ENCODE measurements at regions not wholly inside any gene's neighbourhood (a gene's known extent, or its start where the extent isn't known, plus 50 kb on each side); places are given as distances from the start of the nearest gene placed in this dataset.

DNA sequence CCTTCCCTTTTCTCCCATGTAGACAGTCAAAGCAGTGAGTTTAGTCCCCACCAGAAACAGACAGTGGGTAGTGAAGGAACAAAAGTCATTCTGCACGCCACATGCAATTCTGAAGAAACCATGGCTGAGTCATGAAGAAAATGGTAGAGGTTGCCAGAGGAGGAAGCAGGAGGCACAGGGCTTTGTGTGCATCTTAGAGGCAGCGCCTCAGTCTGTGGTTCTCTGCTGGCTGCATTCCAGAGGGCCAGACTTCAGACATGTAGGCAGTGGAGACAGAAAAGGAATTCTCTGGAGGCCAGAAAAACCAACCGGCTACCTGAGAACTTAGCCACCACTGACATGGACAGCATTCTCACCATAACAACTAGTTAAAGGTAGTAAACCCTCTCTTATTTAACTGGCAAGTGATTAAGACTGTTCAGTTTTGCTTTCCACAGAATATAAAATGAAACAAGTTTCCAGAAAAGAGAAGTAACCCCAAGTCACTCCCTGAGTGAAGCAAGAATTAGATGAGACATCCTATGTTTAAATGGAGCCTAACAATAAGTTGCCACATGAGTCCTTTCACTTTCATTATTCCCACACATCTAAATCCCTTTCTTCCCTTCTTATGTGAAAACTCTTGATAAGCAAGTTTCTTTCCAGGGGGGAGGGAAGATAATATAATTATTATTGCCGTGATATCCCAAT, 556.1 kb downstream of the SOX6 start:
- Histone ChIP-seq H3K27ac (ENCODE audit: low read depth in 2 of 2, low read length in 2 of 2) (no peak overlapping the region), H3K9ac (ENCODE audit: low read length in 3 of 3) (no peak overlapping the region), H3K4me3 (ENCODE audit: low read length in 3 of 3) (no peak overlapping the region), H3K9me3 (ENCODE audit: control insufficient read depth in 2 of 3, insufficient read depth in 1 of 3, low read length in 3 of 3) (no peaks in the 10 kb centered on the region), H3K4me1 (ENCODE audit: control insufficient read depth in 2 of 3, insufficient read depth in 2 of 3, low read depth in 1 of 3, low read length in 3 of 3) (no peaks in the 10 kb centered on the region), H3K36me3 (ENCODE audit: control insufficient read depth in 2 of 3, insufficient read depth in 3 of 3, low read length in 3 of 3) (no peaks in the 10 kb centered on the region), H3K27me3 (ENCODE audit: control insufficient read depth, insufficient read depth, low read length) (no peaks in the 10 kb centered on the region)
- TF ChIP-seq, protein P1, sequence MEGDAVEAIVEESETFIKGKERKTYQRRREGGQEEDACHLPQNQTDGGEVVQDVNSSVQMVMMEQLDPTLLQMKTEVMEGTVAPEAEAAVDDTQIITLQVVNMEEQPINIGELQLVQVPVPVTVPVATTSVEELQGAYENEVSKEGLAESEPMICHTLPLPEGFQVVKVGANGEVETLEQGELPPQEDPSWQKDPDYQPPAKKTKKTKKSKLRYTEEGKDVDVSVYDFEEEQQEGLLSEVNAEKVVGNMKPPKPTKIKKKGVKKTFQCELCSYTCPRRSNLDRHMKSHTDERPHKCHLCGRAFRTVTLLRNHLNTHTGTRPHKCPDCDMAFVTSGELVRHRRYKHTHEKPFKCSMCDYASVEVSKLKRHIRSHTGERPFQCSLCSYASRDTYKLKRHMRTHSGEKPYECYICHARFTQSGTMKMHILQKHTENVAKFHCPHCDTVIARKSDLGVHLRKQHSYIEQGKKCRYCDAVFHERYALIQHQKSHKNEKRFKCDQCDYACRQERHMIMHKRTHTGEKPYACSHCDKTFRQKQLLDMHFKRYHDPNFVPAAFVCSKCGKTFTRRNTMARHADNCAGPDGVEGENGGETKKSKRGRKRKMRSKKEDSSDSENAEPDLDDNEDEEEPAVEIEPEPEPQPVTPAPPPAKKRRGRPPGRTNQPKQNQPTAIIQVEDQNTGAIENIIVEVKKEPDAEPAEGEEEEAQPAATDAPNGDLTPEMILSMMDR (IDR thresholded peaks at IDR 0.05; ENCODE audit: borderline replicate concordance, extremely low read depth, insufficient read depth) = no peak
- no peak for DNase-seq
- FAIRE-seq = no peak
- intact Hi-C loops (cut with DNase I) = no loop called here

DNA sequence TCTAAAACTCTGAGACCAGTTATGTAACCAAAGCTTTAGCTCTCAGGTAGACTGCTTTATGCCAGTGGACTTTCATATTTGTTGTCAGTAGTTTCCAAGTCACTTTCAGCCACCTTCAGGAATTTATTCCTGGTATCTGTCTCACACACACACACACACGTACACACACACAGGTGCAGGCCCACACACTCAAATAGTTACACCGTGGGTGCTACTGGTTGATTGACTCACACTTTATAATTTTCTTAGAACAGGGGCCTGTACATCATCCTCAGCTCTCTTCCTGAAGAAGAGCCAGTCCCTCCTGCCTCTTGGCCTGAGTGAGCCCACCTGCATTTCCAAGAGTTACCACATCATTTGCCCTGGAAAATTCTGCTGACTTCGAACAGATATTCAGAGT, 555.2 kb downstream of the SOX6 start:
- intact Hi-C loops (cut with DNase I) = no loop called here
- no peak overlapping the region for H3K27ac ChIP-seq (ENCODE audit: low read depth in 2 of 2, low read length in 2 of 2)

DNA sequence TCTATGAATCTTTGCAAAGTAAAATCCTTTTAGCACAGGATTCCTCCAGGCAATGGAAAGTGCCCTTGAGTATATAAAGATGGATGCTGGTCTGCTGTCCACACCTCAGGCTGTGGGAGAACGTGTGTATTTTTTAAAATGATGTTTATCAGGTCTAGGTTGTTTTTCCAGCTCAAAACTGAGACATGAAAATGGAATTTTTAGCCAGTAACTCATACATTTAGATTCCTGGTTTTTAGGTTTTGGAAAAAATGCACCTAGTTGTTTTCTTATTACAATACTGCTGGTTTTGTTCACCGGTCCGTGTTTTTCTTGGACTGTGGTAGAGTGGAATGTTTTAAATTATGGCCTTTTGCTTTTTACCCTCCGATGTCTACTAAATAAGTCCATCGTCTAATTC, 554.7 kb downstream of the SOX6 start:
- H3K27ac ChIP-seq (ENCODE audit: low read depth in 2 of 2, low read length in 2 of 2) = no peak overlapping the region
- H3K4me1 ChIP-seq (ENCODE audit: control insufficient read depth in 2 of 3, insufficient read depth in 2 of 3, low read depth in 1 of 3, low read length in 3 of 3) = no peaks in the 10 kb centered on the region
- no peak for FAIRE-seq
- H3K4me3 ChIP-seq (ENCODE audit: low read length in 3 of 3) = no peak overlapping the region
- TF ChIP-seq, protein P1 (IDR thresholded peaks at IDR 0.05; ENCODE audit: borderline replicate concordance, extremely low read depth, insufficient read depth) = no peak
- intact Hi-C loops (cut with DNase I) = no loop called here
- H3K36me3 ChIP-seq (ENCODE audit: control insufficient read depth in 2 of 3, insufficient read depth in 3 of 3, low read length in 3 of 3) = no peaks in the 10 kb centered on the region
- H3K27me3 ChIP-seq (ENCODE audit: control insufficient read depth, insufficient read depth, low read length) = no peaks in the 10 kb centered on the region
- no peaks in the 10 kb centered on the region for H3K9me3 ChIP-seq (ENCODE audit: control insufficient read depth in 2 of 3, insufficient read depth in 1 of 3, low read length in 3 of 3)
- H3K9ac ChIP-seq (ENCODE audit: low read length in 3 of 3) = no peak overlapping the region
- DNase-seq = no peak

More for the DNA sequence above, 555.2 kb downstream of the SOX6 start:
- Histone ChIP-seq H3K9me3 (ENCODE audit: control insufficient read depth in 2 of 3, insufficient read depth in 1 of 3, low read length in 3 of 3) (no peaks in the 10 kb centered on the region), H3K36me3 (ENCODE audit: control insufficient read depth in 2 of 3, insufficient read depth in 3 of 3, low read length in 3 of 3) (no peaks in the 10 kb centered on the region), H3K27me3 (ENCODE audit: control insufficient read depth, insufficient read depth, low read length) (no peaks in the 10 kb centered on the region), H3K4me3 (ENCODE audit: low read length in 3 of 3) (no peak overlapping the region), H3K4me1 (ENCODE audit: control insufficient read depth in 2 of 3, insufficient read depth in 2 of 3, low read depth in 1 of 3, low read length in 3 of 3) (no peaks in the 10 kb centered on the region), H3K9ac (ENCODE audit: low read length in 3 of 3) (no peak overlapping the region)
- DNase-seq (no peak), FAIRE-seq (no peak)
- TF ChIP-seq, protein P1 (IDR thresholded peaks at IDR 0.05; ENCODE audit: borderline replicate concordance, extremely low read depth, insufficient read depth) = no peak

DNA sequence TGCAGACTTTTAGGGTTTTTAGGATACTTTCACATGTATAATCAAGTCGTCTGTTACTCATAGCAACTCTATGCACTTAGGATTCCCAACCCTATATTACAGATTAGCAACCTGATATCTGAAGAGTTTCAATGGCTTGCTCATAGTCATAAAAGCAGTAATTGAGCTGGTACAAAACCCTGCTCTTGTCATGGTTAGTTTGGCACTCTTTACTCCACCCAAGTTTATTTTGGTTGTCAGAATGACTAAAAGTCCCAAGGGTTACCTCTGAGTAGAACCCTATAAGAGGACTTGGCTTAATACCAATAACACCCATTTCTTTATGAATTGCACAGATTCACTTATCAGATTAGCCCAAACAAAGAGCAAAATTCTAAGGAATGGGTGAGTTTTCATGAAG, 550.6 kb downstream of the SOX6 start:
- intact Hi-C loops (cut with DNase I) = no loop called here
- no peak overlapping the region for H3K4me3 ChIP-seq (ENCODE audit: low read length in 3 of 3)
- no peak overlapping the region for H3K9ac ChIP-seq (ENCODE audit: low read length in 3 of 3)
- H3K9me3 ChIP-seq (ENCODE audit: control insufficient read depth in 2 of 3, insufficient read depth in 1 of 3, low read length in 3 of 3) = no peaks in the 10 kb centered on the region
- TF ChIP-seq, protein P1 (IDR thresholded peaks at IDR 0.05; ENCODE audit: borderline replicate concordance, extremely low read depth, insufficient read depth) = no peak
- no peak overlapping the region for H3K27ac ChIP-seq (ENCODE audit: low read depth in 2 of 2, low read length in 2 of 2)
- no peaks in the 10 kb centered on the region for H3K27me3 ChIP-seq (ENCODE audit: control insufficient read depth, insufficient read depth, low read length)
- no peak for DNase-seq
- H3K36me3 ChIP-seq (ENCODE audit: control insufficient read depth in 2 of 3, insufficient read depth in 3 of 3, low read length in 3 of 3) = no peaks in the 10 kb centered on the region
- FAIRE-seq = no peak
- no peaks in the 10 kb centered on the region for H3K4me1 ChIP-seq (ENCODE audit: control insufficient read depth in 2 of 3, insufficient read depth in 2 of 3, low read depth in 1 of 3, low read length in 3 of 3)
